B cell (primary cell): ENCODE measurements at regions not wholly inside any gene's neighbourhood (a gene's known extent, or its start where the extent isn't known, plus 50 kb on each side); places are given as distances from the start of the nearest gene placed in this dataset.

Experiments used
- ATAC-seq: fragments of 200-7000 bp; cut with Tn5 transposase; one replicate; pipeline ENCODE4 v1.10.0; 2021; ENCODE audit warnings: low read depth, mild to moderate bottlenecking, moderate number of reproducible peaks, moderate library complexity
- CTCF ChIA-PET: fragments of 350-600 bp; sonication (Branson Sonifier 250); formaldehyde crosslinking; loops from one replicate; lab custom pipeline; 2021; ENCODE audit warnings: antibody characterized with exemption, inconsistent platforms; lab: Charles Lee
- POLR2A ChIA-PET: fragments of 350-600 bp; sonication (Branson Sonifier 250); formaldehyde crosslinking; loops from one replicate; lab custom pipeline; 2021; ENCODE audit warnings: antibody characterized with exemption; lab: Charles Lee
- DNase-seq: peaks from one replicate; pipeline ENCODE4 v3.0.0; 2013
- H2AFZ ChIP-seq: 2 replicates; pipeline ENCODE4 v1.6.1; 2012; ENCODE audit warnings: mild to moderate bottlenecking, low read depth, low read length; ENCODE audit not compliant: insufficient read depth, poor library complexity, severe bottlenecking
- H3K27ac ChIP-seq, 2 donors: 1 replicate in 1 of 2; 2 replicates in 1 of 2; pipeline ENCODE4 v1.5.1; 2012 to 2013; ENCODE audit warnings: low read length in 2 of 2, mild to moderate bottlenecking in 2 of 2, moderate library complexity in 1 of 2
- H3K27me3 ChIP-seq, 4 experiments: fragments of 200-600 bp in 1 of 4; sonication (generic) in 1 of 4; replicated peaks in 1 of 4; 1 replicate in 2 of 4; 2 replicates in 2 of 4; pipeline versions ENCODE4 v1.6.1 to v1.7.0; 2013 to 2016; ENCODE audit warnings: low read length in 3 of 4, mild to moderate bottlenecking in 2 of 4, mixed read lengths in 1 of 4, moderate library complexity in 1 of 4; ENCODE audit not compliant: insufficient read depth in 4 of 4, control insufficient read depth in 3 of 4; ENCODE audit errors: control extremely low read depth in 1 of 4
- H3K36me3 ChIP-seq, 2 experiments: replicated peaks in 1 of 2; 1 replicate in 1 of 2; 2 replicates in 1 of 2; pipeline versions ENCODE4 v1.6.1 to v1.7.1; 2013; ENCODE audit warnings: low read length in 1 of 2; ENCODE audit not compliant: insufficient read depth in 2 of 2, control insufficient read depth in 1 of 2; ENCODE audit errors: control extremely low read depth in 1 of 2, extremely low read depth in 1 of 2
- H3K4me1 ChIP-seq, 2 donors: fragments of 200-600 bp in 1 of 2; sonication (generic) in 1 of 2; 1 replicate in 1 of 2; 2 replicates in 1 of 2; pipeline versions ENCODE4 v1.5.1 to v1.6.1; 2013 to 2017; ENCODE audit warnings: low read length in 2 of 2; ENCODE audit not compliant: control insufficient read depth in 2 of 2, insufficient read depth in 2 of 2
- H3K4me2 ChIP-seq: replicated peaks from 2 replicates; pipeline ENCODE3; 2012; ENCODE audit warnings: mild to moderate bottlenecking, low read depth, low read length; ENCODE audit not compliant: poor library complexity, severe bottlenecking
- H3K4me3 ChIP-seq, 5 experiments: fragments of 200-600 bp in 1 of 5; sonication (generic) in 1 of 5; 1 replicate in 3 of 5; 2 replicates in 2 of 5; pipeline versions ENCODE4 v1.5.1 to v1.7.0; 2011 to 2016; ENCODE audit warnings: low read length in 4 of 5, mild to moderate bottlenecking in 4 of 5, low read depth in 2 of 5, control low read depth in 1 of 5, moderate library complexity in 1 of 5; ENCODE audit not compliant: insufficient read depth in 1 of 5; ENCODE audit errors: control extremely low read depth in 1 of 5, extremely low read depth in 1 of 5
- H3K79me2 ChIP-seq: fragments of 200-600 bp; sonication (generic); one replicate; pipeline ENCODE4 v1.6.0; 2016; ENCODE audit warnings: low read length; ENCODE audit not compliant: control insufficient read depth, insufficient read depth
- H3K9ac ChIP-seq: fragments of 200-600 bp; sonication (generic); 2 replicates; pipeline ENCODE4 v1.6.1; 2017; ENCODE audit warnings: mild to moderate bottlenecking, low read length, moderate library complexity
- H3K9me3 ChIP-seq, 3 donors: one replicate each; pipeline versions ENCODE4 v1.6.1 to v1.7.1; 2013; ENCODE audit warnings: low read length in 2 of 3; ENCODE audit not compliant: control insufficient read depth in 2 of 3, insufficient read depth in 1 of 3; ENCODE audit errors: control extremely low read depth in 1 of 3
- H4K20me1 ChIP-seq: 2 replicates; pipeline ENCODE4 v1.6.0; 2012; ENCODE audit warnings: mild to moderate bottlenecking, low read length; ENCODE audit not compliant: insufficient read depth, control insufficient read depth, poor library complexity, severe bottlenecking
- H3K27ac Mint-ChIP-seq: one replicate; pipeline ENCODE4 v1.8.0; 2021; ENCODE audit warnings: mixed read lengths
- H3K27me3 Mint-ChIP-seq: one replicate; pipeline ENCODE4 v1.8.0; 2021; ENCODE audit warnings: mixed read lengths
- H3K4me1 Mint-ChIP-seq: one replicate; pipeline ENCODE4 v1.8.0; 2021; ENCODE audit warnings: mixed read lengths
- H3K4me3 Mint-ChIP-seq: one replicate; pipeline ENCODE4 v1.8.0; 2021; ENCODE audit warnings: mixed read lengths
- H3K9me3 Mint-ChIP-seq: one replicate; pipeline ENCODE4 v1.8.0; 2022; ENCODE audit warnings: mixed read lengths; ENCODE audit not compliant: insufficient read depth
- EZH2 ChIP-seq: IDR thresholded peaks from 2 replicates; pipeline ENCODE4 v1.6.1; 2012; ENCODE audit warnings: borderline replicate concordance, low read depth, mild to moderate bottlenecking, moderate library complexity, low read length; ENCODE audit not compliant: insufficient read depth, poor library complexity, severe bottlenecking
- WGBS: methylation state at CpG from one replicate; pipeline ENCODE4 v1.1.5; 2013; ENCODE audit warnings: missing lambda C conversion rate; ENCODE audit not compliant: insufficient coverage; 5-methylcytosine and 5-hydroxymethylcytosine counted together
- intact Hi-C: fragments of 100-400 bp; cut with micrococcal nuclease; formaldehyde crosslinking; loops from one replicate; pipeline ENCODE4 v1.10.0; 2022
- TF ChIP-seq, protein P1 (sequence below): fragments of 200-600 bp; IDR thresholded peaks from one replicate; pipeline ENCODE4 v1.8.0; 2022; ENCODE audit warnings: antibody characterized with exemption, mild to moderate bottlenecking

DNA sequence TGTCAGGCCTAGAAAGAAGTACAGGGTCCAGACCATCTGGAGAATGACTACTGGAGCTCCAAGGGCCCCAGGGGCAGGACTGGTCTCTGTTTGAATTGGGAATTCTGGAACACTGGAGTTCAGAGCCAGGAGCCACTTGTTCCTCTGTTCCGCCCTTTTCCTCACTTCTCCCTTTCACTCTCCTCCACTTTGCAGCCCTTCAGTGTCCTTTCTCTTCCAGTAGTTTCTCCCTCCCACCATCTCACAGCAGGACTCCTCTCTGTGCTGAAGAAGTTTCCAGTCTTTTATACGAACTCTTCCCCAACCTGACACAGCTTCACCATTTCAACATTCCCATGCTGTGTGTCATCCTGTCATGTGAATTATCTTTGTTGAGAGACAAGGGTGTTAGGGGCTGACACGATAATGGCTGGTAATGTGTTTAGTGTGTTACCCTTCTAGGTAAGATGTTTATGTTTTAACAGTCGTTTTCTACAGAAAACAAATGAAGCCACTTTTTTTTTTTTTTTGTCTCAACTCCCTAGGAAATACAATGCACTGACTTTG, 180.3 kb upstream of the MYOCD start:
- CTCF ChIA-PET: no interaction called here
- H3K79me2 ChIP-seq: no peaks in the 10 kb centered on the region
- H3K36me3 ChIP-seq: no peaks in the 10 kb centered on the region
- no peak overlapping the region for H3K4me2 ChIP-seq
- ATAC-seq (no peak), DNase-seq (no peak)
- H3K4me3 ChIP-seq: no peak overlapping the region
- Mint-ChIP-seq H3K27me3 (peaks cover 4% of the 10 kb centered on the region), H3K27ac (no peak overlapping the region), H3K9me3 (no peaks in the 10 kb centered on the region), H3K4me3 (no peak overlapping the region), H3K4me1 (no peaks in the 10 kb centered on the region)
- no peaks in the 10 kb centered on the region for H3K9me3 ChIP-seq
- no peak overlapping the region for H3K9ac ChIP-seq
- no peak overlapping the region for H3K27ac ChIP-seq
- H3K4me1 ChIP-seq: no peaks in the 10 kb centered on the region
- TF ChIP-seq, protein P1, sequence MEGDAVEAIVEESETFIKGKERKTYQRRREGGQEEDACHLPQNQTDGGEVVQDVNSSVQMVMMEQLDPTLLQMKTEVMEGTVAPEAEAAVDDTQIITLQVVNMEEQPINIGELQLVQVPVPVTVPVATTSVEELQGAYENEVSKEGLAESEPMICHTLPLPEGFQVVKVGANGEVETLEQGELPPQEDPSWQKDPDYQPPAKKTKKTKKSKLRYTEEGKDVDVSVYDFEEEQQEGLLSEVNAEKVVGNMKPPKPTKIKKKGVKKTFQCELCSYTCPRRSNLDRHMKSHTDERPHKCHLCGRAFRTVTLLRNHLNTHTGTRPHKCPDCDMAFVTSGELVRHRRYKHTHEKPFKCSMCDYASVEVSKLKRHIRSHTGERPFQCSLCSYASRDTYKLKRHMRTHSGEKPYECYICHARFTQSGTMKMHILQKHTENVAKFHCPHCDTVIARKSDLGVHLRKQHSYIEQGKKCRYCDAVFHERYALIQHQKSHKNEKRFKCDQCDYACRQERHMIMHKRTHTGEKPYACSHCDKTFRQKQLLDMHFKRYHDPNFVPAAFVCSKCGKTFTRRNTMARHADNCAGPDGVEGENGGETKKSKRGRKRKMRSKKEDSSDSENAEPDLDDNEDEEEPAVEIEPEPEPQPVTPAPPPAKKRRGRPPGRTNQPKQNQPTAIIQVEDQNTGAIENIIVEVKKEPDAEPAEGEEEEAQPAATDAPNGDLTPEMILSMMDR: no peak
- no peak for TF ChIP-seq EZH2
- H3K27me3 ChIP-seq: no peaks in the 10 kb centered on the region
- H2AFZ ChIP-seq: no peak overlapping the region
- WGBS: no CpG with 5 or more reads among the region's 4 CpGs
- intact Hi-C loops: no loop called here
- no peaks in the 10 kb centered on the region for H4K20me1 ChIP-seq
- POLR2A ChIA-PET: no interaction called here

DNA sequence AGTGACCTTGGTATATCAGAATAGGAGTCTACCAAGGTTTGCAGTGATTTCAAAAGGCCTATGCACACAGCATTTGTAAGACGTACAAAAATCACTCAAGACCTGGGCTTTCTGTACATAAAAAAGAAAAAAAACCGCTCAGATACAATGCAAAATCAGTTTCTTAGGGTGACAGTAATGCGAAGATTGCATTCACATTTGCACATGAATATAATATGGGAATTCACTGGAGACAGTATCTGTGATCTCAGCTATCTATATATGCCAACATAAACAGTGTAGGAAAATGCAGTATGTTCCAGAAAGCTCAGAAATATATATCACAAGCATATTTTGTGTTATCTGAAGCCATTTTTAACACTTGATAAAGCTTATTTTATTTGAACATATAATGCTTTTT, 176.4 kb upstream of the MYOCD start:
- H3K27me3 Mint-ChIP-seq: peaks cover 9% of the 10 kb centered on the region
- Histone ChIP-seq H3K27ac (no peak overlapping the region), H3K27me3 (no peaks in the 10 kb centered on the region), H3K4me3 (no peak overlapping the region), H3K36me3 (no peaks in the 10 kb centered on the region), H3K9me3 (no peaks in the 10 kb centered on the region), H3K4me1 (no peaks in the 10 kb centered on the region), H4K20me1 (no peaks in the 10 kb centered on the region), H3K9ac (no peak overlapping the region), H3K79me2 (no peaks in the 10 kb centered on the region), H2AFZ (no peak overlapping the region), H3K4me2 (no peak overlapping the region)
- H3K4me3 Mint-ChIP-seq: no peak overlapping the region
- ATAC-seq (no peak), DNase-seq (no peak)
- H3K4me1 Mint-ChIP-seq: no peaks in the 10 kb centered on the region
- intact Hi-C loops: no loop called here
- ChIA-PET CTCF (no interaction called here), POLR2A (no interaction called here)
- H3K27ac Mint-ChIP-seq: no peak overlapping the region
- no peak for TF ChIP-seq EZH2
- TF ChIP-seq, protein P1: no peak
- WGBS: no CpG with 5 or more reads among the region's 3 CpGs
- H3K9me3 Mint-ChIP-seq: no peaks in the 10 kb centered on the region
